H1 (cell line): ENCODE measurements at regions not wholly inside any gene's neighbourhood (a gene's known extent, or its start where the extent isn't known, plus 50 kb on each side); places are given as distances from the start of the nearest gene placed in this dataset.

Experiments
- CTCF ChIA-PET: fragments of 300-600 bp; sonication (Branson Sonifier 250); formaldehyde crosslinking; loops from one replicate; lab custom pipeline; 2021; ENCODE audit not compliant: partially characterized antibody; lab: Charles Lee
- POLR2A ChIA-PET: fragments of 300-600 bp; sonication (Branson Sonifier 250); formaldehyde crosslinking; loops from one replicate; lab custom pipeline; 2021; ENCODE audit warnings: inconsistent platforms; ENCODE audit not compliant: partially characterized antibody; lab: Charles Lee
- DNase-seq, 2 experiments: peaks; one replicate each; pipeline versions ENCODE4 v3.0.0 to v3.0.0-alpha.2; 2010 to 2022; ENCODE audit warnings: low spot score in 2 of 2, low read depth in 1 of 2, mixed read lengths in 1 of 2
- FAIRE-seq: peaks from 2 replicates; lab custom pipeline; 2011; peaks lifted over from hg19 to GRCh38; lab: Jason Lieb, UNC
- H2AFZ ChIP-seq: 2 replicates; pipeline ENCODE4 v1.8.1; 2012; ENCODE audit warnings: low read length, inconsistent platforms
- H2AK5ac ChIP-seq: 2 replicates; pipeline ENCODE4 v1.6.1; 2013; ENCODE audit warnings: low read depth, low read length
- H2BK120ac ChIP-seq: replicated peaks from 2 replicates; pipeline ENCODE3; 2013; ENCODE audit warnings: low read depth, low read length, inconsistent platforms
- H2BK12ac ChIP-seq: 2 replicates; pipeline ENCODE4 v1.6.1; 2013; ENCODE audit warnings: low read depth, low read length
- H2BK15ac ChIP-seq: 2 replicates; pipeline ENCODE4 v1.6.1; 2013; ENCODE audit warnings: low read length
- H2BK20ac ChIP-seq: 2 replicates; pipeline ENCODE4 v1.6.1; 2013; ENCODE audit warnings: low read length
- H2BK5ac ChIP-seq: 2 replicates; pipeline ENCODE4 v1.6.1; 2013; ENCODE audit warnings: low read depth, low read length
- H3K14ac ChIP-seq: 2 replicates; pipeline ENCODE4 v1.6.1; 2013; ENCODE audit warnings: inconsistent platforms; ENCODE audit not compliant: insufficient read length
- H3K18ac ChIP-seq: 2 replicates; pipeline ENCODE4 v1.6.1; 2013; ENCODE audit warnings: low read length; ENCODE audit errors: extremely low read depth
- H3K23ac ChIP-seq: 2 replicates; pipeline ENCODE4 v1.6.1; 2013; ENCODE audit warnings: inconsistent platforms; ENCODE audit not compliant: insufficient read length
- H3K23me2 ChIP-seq: 2 replicates; pipeline ENCODE4 v1.6.1; 2013; ENCODE audit warnings: low read depth, low read length
- H3K27ac ChIP-seq: 2 replicates; pipeline ENCODE4 v1.6.1; 2011; ENCODE audit warnings: low read depth, low read length, inconsistent platforms
- H3K27me3 ChIP-seq, 4 experiments: replicated peaks in 1 of 4; 1 replicate in 1 of 4; 2 replicates in 3 of 4; pipeline versions ENCODE4 v1.6.1 to v1.8.1; 2011 to 2013; ENCODE audit warnings: low read length in 3 of 4, mild to moderate bottlenecking in 3 of 4, inconsistent platforms in 2 of 4, mixed read lengths in 2 of 4, moderate library complexity in 1 of 4; ENCODE audit not compliant: control insufficient read depth in 3 of 4, insufficient read depth in 3 of 4; ENCODE audit errors: extremely low read depth in 1 of 4
- H3K36me3 ChIP-seq, 4 experiments: 2 replicates each; pipeline versions ENCODE4 v1.6.1 to v1.8.1; 2011 to 2013; ENCODE audit warnings: mild to moderate bottlenecking in 4 of 4, low read length in 3 of 4, moderate library complexity in 2 of 4, control low read depth in 1 of 4, inconsistent platforms in 1 of 4; ENCODE audit not compliant: insufficient read depth in 4 of 4, control insufficient read depth in 2 of 4
- H3K4ac ChIP-seq: replicated peaks from 2 replicates; pipeline ENCODE3; 2013; ENCODE audit warnings: low read length, low read depth, mixed read lengths, inconsistent platforms; ENCODE audit not compliant: insufficient read length
- H3K4me1 ChIP-seq, 4 experiments: replicated peaks in 1 of 4; 1 replicate in 1 of 4; 2 replicates in 3 of 4; pipeline versions ENCODE4 v1.6.1 to v1.8.1; 2011 to 2013; ENCODE audit warnings: low read length in 3 of 4, inconsistent platforms in 2 of 4, mixed read lengths in 1 of 4; ENCODE audit not compliant: insufficient read depth in 4 of 4, control insufficient read depth in 3 of 4
- H3K4me2 ChIP-seq, 2 experiments: 2 replicates each; pipeline versions ENCODE4 v1.6.1 to v1.8.1; 2011 to 2013; ENCODE audit warnings: low read depth in 2 of 2, low read length in 2 of 2, control low read depth in 1 of 2, inconsistent platforms in 1 of 2, mild to moderate bottlenecking in 1 of 2; ENCODE audit not compliant: insufficient read depth in 1 of 2
- H3K4me3 ChIP-seq, 4 experiments: fragments of 200-600, 300-600 bp in 1 of 4; sonication (generic), shearing (Covaris generic), sonication (Bioruptor Twin) in 1 of 4; 2 replicates each; pipeline versions ENCODE4 v1.5.1 to v1.8.1; 2011 to 2016; ENCODE audit warnings: low read length in 4 of 4, low read depth in 3 of 4, control low read depth in 2 of 4, inconsistent platforms in 2 of 4, mild to moderate bottlenecking in 2 of 4, mixed read lengths in 1 of 4, moderate library complexity in 1 of 4; ENCODE audit not compliant: insufficient read depth in 2 of 4; ENCODE audit errors: extremely low read depth in 1 of 4
- H3K56ac ChIP-seq: replicated peaks from 2 replicates; pipeline ENCODE3; 2013; ENCODE audit warnings: low read depth, mild to moderate bottlenecking, mixed read lengths, low read length, inconsistent platforms; ENCODE audit not compliant: insufficient read length
- H3K79me1 ChIP-seq: 2 replicates; pipeline ENCODE4 v1.6.1; 2013; ENCODE audit warnings: low read depth, low read length, control low read depth
- H3K79me2 ChIP-seq, 2 experiments: 2 replicates each; pipeline versions ENCODE4 v1.6.1 to v1.8.1; 2012 to 2013; ENCODE audit warnings: low read length in 2 of 2, mild to moderate bottlenecking in 2 of 2, inconsistent platforms in 1 of 2; ENCODE audit not compliant: insufficient read depth in 2 of 2, control insufficient read depth in 1 of 2
- H3K9ac ChIP-seq, 4 experiments: replicated peaks in 1 of 4; 1 replicate in 1 of 4; 2 replicates in 3 of 4; pipeline versions ENCODE4 v1.6.1 to v1.8.1; 2011 to 2013; ENCODE audit warnings: low read depth in 3 of 4, low read length in 3 of 4, control low read depth in 2 of 4, mild to moderate bottlenecking in 2 of 4, moderate library complexity in 2 of 4, inconsistent platforms in 1 of 4; ENCODE audit errors: extremely low read depth in 1 of 4
- H3K9me3 ChIP-seq, 2 experiments: 2 replicates each; pipeline versions ENCODE4 v1.6.1 to v1.8.1; 2012 to 2013; ENCODE audit warnings: mild to moderate bottlenecking in 2 of 2, moderate library complexity in 2 of 2, control low read depth in 1 of 2, inconsistent platforms in 1 of 2, low read depth in 1 of 2, low read length in 1 of 2, mixed read lengths in 1 of 2; ENCODE audit not compliant: insufficient read depth in 2 of 2
- H4K20me1 ChIP-seq, 2 experiments: replicated peaks in 1 of 2; 2 replicates each; pipeline versions ENCODE3 to v1.8.1; 2011 to 2013; ENCODE audit warnings: inconsistent platforms in 2 of 2, low read length in 2 of 2, mild to moderate bottlenecking in 1 of 2; ENCODE audit not compliant: insufficient read depth in 2 of 2, control insufficient read depth in 1 of 2
- H4K5ac ChIP-seq: 2 replicates; pipeline ENCODE4 v1.6.1; 2013; ENCODE audit warnings: low read length, low read depth, mixed read lengths, inconsistent platforms; ENCODE audit not compliant: insufficient read length
- H4K8ac ChIP-seq: 2 replicates; pipeline ENCODE4 v1.8.0; 2013; ENCODE audit warnings: mild to moderate bottlenecking, moderate library complexity, low read length, inconsistent platforms; ENCODE audit not compliant: insufficient read depth; ENCODE audit errors: extremely low read depth
- H4K91ac ChIP-seq: replicated peaks from 2 replicates; pipeline ENCODE3; 2013; ENCODE audit warnings: low read length, mixed read lengths, inconsistent platforms; ENCODE audit not compliant: insufficient read length
- CBX8 ChIP-seq: fragments of 300-800, 300-1000 bp; sonication (generic); IDR thresholded peaks from 2 replicates; pipeline ENCODE4 v1.7.1; 2016; ENCODE audit warnings: low read depth, low read length, borderline replicate concordance
- CREB1 ChIP-seq: IDR thresholded peaks from 2 replicates; pipeline ENCODE4 v1.6.1; 2012; ENCODE audit warnings: inconsistent platforms
- CTBP2 ChIP-seq: IDR thresholded peaks from 2 replicates; pipeline ENCODE4 v1.7.0; 2011; ENCODE audit warnings: borderline replicate concordance, mild to moderate bottlenecking, moderate library complexity, mixed read lengths, low read length; ENCODE audit not compliant: insufficient read depth, insufficient read length
- GABPA ChIP-seq: IDR thresholded peaks from 2 replicates; pipeline ENCODE4 v1.6.1; 2011; ENCODE audit warnings: mild to moderate bottlenecking, low read length, moderate library complexity, borderline replicate concordance; ENCODE audit not compliant: insufficient read depth
- HDAC6 ChIP-seq: IDR thresholded peaks from one replicate; pipeline ENCODE4 v1.7.1; 2012; ENCODE audit warnings: low read depth, mild to moderate bottlenecking, inconsistent platforms, low read length, moderate library complexity
- RAD21 ChIP-seq, 2 experiments: IDR thresholded peaks in 1 of 2; conservative IDR thresholded peaks in 1 of 2; 2 replicates each; pipeline ENCODE4 v1.6.1; 2011; ENCODE audit warnings: low read depth in 2 of 2, low read length in 2 of 2, improper control_type of control experiment in 1 of 2, inconsistent platforms in 1 of 2, mild to moderate bottlenecking in 1 of 2, moderate library complexity in 1 of 2
- RFX5 ChIP-seq: IDR thresholded peaks from 2 replicates; pipeline ENCODE4 v1.6.1; 2011; ENCODE audit warnings: low read depth, low read length, improper control_type of control experiment, borderline replicate concordance
- SP1 ChIP-seq: IDR thresholded peaks from 2 replicates; pipeline ENCODE4 v1.6.1; 2011; ENCODE audit warnings: low read depth, low read length
- SP4 ChIP-seq: IDR thresholded peaks from 2 replicates; pipeline ENCODE4 v1.6.1; 2012; ENCODE audit warnings: low read length, inconsistent platforms
- TBP ChIP-seq: IDR thresholded peaks from 2 replicates; pipeline ENCODE4 v1.6.1; 2011; ENCODE audit warnings: low read depth, low read length, improper control_type of control experiment
- TCF12 ChIP-seq: IDR thresholded peaks from 2 replicates; pipeline ENCODE4 v1.6.1; 2011; ENCODE audit warnings: low read depth, mild to moderate bottlenecking, low read length
- ZNF274 ChIP-seq: IDR thresholded peaks from 2 replicates; pipeline ENCODE4 v1.7.0; 2012; ENCODE audit warnings: low read length, borderline replicate concordance; ENCODE audit errors: extremely low read depth
- WGBS, 2 experiments: shearing (Covaris generic) in 1 of 2; methylation state at CpG; one replicate each; pipeline versions ENCODE4 v1.1.6 to v1.1.7; 2013 to 2015; ENCODE audit warnings: low lambda C conversion rate in 2 of 2, mixed read lengths in 2 of 2, inconsistent platforms in 1 of 2, low coverage in 1 of 2, missing lambda C conversion rate in 1 of 2; ENCODE audit not compliant: insufficient replicate concordance in 2 of 2, insufficient coverage in 1 of 2, insufficient read length in 1 of 2; ENCODE audit errors: extremely low coverage in 1 of 2, missing lambda C conversion rate in 1 of 2; 5-methylcytosine and 5-hydroxymethylcytosine counted together
- TF ChIP-seq, protein P1 (sequence below): IDR thresholded peaks from 2 replicates; pipeline ENCODE4 v1.6.1; 2012; ENCODE audit warnings: low read length, inconsistent platforms

DNA sequence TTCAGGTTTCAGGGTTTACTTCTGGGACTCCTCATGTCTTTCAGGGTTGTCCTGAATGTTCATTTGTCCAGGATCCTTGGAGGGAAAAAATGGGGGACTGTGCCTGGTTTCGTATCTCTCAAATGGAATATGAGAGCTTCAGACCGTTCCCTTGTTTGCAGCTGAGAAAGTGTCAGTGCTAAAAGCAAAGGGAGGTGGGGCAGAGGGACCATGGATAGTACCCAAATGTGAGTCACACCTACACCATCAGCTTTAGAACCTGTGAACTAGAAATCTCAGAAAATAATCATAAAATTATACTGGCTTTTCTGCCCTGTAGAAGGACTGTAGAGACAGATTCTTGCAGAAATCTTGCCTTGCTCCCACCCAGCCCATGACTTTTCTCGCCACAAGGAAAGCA lies 84.3 kb upstream of the TAF11L2 start:
- H3K4ac ChIP-seq = no peak overlapping the region
- H2AFZ ChIP-seq = no peak overlapping the region
- no peaks in the 10 kb centered on the region for H3K79me1 ChIP-seq
- no peak overlapping the region for H3K27ac ChIP-seq
- no peaks in the 10 kb centered on the region for H3K79me2 ChIP-seq
- H4K8ac ChIP-seq = no peak overlapping the region
- H3K36me3 ChIP-seq = no peaks in the 10 kb centered on the region
- POLR2A ChIA-PET = interaction anchor here (1.4 kb wide), 1 partner anchor 12 kb away, joined by 8 read pairs; no protein-coding TSS in a partner anchor
- no peak overlapping the region for H2BK5ac ChIP-seq
- H3K9ac ChIP-seq = no peak overlapping the region
- no peak overlapping the region for H2BK15ac ChIP-seq
- H3K27me3 ChIP-seq = peaks cover 0 to 3% (median under 1%) of the 10 kb centered on the region in 4 experiments; a peak in 1 of 7 replicates
- H3K56ac ChIP-seq = no peak overlapping the region
- FAIRE-seq = no peak
- peaks cover 0 to 2% (median 2%) of the 10 kb centered on the region in 4 experiments; a peak in 4 of 7 replicates for H3K4me1 ChIP-seq
- H2BK20ac ChIP-seq = no peak overlapping the region
- no peaks in the 10 kb centered on the region for H4K20me1 ChIP-seq
- no peak for DNase-seq
- H3K4me2 ChIP-seq = no peak overlapping the region
- CTCF ChIA-PET = interaction anchor here (0.8 to 1.6 kb wide), 4 partner anchors 9 to 890 kb away, joined by 3 to 5 read pairs (median 4); no protein-coding TSS in a partner anchor
- 89% methylated on average over 3 of the region's 3 CpGs; no CpG with 5 or more reads in 1 of the 2 experiments for WGBS, 2 experiments
- no peaks in the 10 kb centered on the region for H3K9me3 ChIP-seq
- H4K91ac ChIP-seq = no peak overlapping the region
- no peak overlapping the region for H2BK12ac ChIP-seq
- no peak overlapping the region for H2AK5ac ChIP-seq
- no peak overlapping the region for H4K5ac ChIP-seq
- H3K23me2 ChIP-seq = no peaks in the 10 kb centered on the region
- no peak overlapping the region; the same call in none of the 2 replicates for H3K18ac ChIP-seq
- no peak overlapping the region for H3K23ac ChIP-seq
- H2BK120ac ChIP-seq = no peak overlapping the region
- H3K4me3 ChIP-seq = no peak overlapping the region
- no peak overlapping the region for H3K14ac ChIP-seq
- no peak for TF ChIP-seq CREB1
- no peak for TF ChIP-seq HDAC6
- no peak for TF ChIP-seq SP1
- no peak for TF ChIP-seq TCF12
- TF ChIP-seq TBP = no peak
- no peak for TF ChIP-seq CTBP2
- TF ChIP-seq, protein P1, sequence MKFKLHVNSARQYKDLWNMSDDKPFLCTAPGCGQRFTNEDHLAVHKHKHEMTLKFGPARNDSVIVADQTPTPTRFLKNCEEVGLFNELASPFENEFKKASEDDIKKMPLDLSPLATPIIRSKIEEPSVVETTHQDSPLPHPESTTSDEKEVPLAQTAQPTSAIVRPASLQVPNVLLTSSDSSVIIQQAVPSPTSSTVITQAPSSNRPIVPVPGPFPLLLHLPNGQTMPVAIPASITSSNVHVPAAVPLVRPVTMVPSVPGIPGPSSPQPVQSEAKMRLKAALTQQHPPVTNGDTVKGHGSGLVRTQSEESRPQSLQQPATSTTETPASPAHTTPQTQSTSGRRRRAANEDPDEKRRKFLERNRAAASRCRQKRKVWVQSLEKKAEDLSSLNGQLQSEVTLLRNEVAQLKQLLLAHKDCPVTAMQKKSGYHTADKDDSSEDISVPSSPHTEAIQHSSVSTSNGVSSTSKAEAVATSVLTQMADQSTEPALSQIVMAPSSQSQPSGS = no peak
- no peak for TF ChIP-seq GABPA
- no peak for TF ChIP-seq ZNF274
- no peak for TF ChIP-seq RAD21 (IDR thresholded peaks at IDR 0.05 in 1 of 2, conservative IDR thresholded peaks at IDR 0.05 in 1 of 2; ENCODE audit: low read depth in 2 of 2, low read length in 2 of 2)
- no peak for TF ChIP-seq RFX5
- no peak for TF ChIP-seq CBX8
- no peak for TF ChIP-seq SP4
